Activated T-cell treated with anti-CD3 and anti-CD28 coated beads, Interleukin-2, amount 50 U/mL, for 24 hours (primary cell): ENCODE measurements at regions not wholly inside any gene's neighbourhood (a gene's known extent, or its start where the extent isn't known, plus 50 kb on each side); places are given as distances from the start of the nearest gene placed in this dataset.

ENCODE experiments used
- DNase-seq: peaks from one replicate; pipeline ENCODE4 v3.0.0-alpha.2; 2020
- H3K27ac Mint-ChIP-seq: 2 replicates; pipeline ENCODE4 v1.8.0; 2020; ENCODE audit warnings: mild to moderate bottlenecking, mixed read lengths
- H3K27me3 Mint-ChIP-seq: 2 replicates; pipeline ENCODE4 v1.8.0; 2020; ENCODE audit warnings: mixed read lengths
- H3K36me3 Mint-ChIP-seq: 2 replicates; pipeline ENCODE4 v1.8.0; 2020; ENCODE audit warnings: low read depth, mixed read lengths
- H3K4me1 Mint-ChIP-seq: 2 replicates; pipeline ENCODE4 v1.8.0; 2020; ENCODE audit warnings: low read depth, mixed read lengths
- H3K4me3 Mint-ChIP-seq: 2 replicates; pipeline ENCODE4 v1.8.0; 2020; ENCODE audit warnings: mild to moderate bottlenecking, moderate library complexity, mixed read lengths
- H3K9me3 Mint-ChIP-seq: 2 replicates; pipeline ENCODE4 v1.8.0; 2020; ENCODE audit warnings: mixed read lengths

DNA sequence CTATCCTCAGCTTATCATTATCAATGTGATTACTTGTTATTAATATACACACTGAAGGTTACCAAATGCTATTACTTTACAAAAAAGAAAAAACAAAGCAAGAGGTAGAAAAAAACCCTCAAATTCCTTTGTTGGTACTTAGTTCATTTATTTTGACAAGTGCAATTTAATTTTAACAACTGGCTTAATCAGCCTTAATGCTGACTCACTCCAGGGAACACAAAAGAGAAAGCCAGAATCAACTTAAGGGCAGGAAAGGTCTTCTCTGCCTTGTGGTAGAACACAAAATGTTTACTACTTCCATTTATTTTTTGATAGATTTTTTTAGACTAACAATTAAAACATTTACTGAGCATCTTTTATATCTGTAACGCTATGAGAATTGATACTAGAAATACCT lies 417.1 kb downstream of the PCDH17 start:
- Mint-ChIP-seq H3K36me3 (no peaks in the 10 kb centered on the region), H3K9me3 (peaks cover 24% of the 10 kb centered on the region), H3K4me3 (no peak overlapping the region), H3K4me1 (no peaks in the 10 kb centered on the region), H3K27ac (no peak overlapping the region), H3K27me3 (no peaks in the 10 kb centered on the region)
- DNase-seq: no peak

DNA sequence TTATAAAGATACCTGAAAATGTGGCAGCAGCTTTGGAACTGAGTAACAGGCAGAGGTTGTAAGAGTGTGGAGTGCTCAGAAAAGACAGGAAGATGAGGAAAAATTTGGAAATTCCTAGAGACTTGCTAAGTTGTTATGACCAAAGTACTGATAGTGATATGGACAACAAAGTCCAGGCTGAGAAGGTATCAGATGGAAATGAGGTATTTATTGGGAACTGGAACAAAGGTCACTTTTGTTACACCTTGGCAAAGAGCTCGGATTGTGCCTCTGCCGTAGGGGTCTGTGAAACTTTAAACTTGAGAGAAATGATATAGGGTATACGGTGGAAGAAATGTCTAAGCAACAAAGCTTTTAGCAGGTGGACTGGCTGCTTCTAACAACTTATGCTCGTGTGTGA lies 419.9 kb downstream of the PCDH17 start:
- H3K4me3 Mint-ChIP-seq: no peak overlapping the region
- H3K9me3 Mint-ChIP-seq: peaks cover 22% of the 10 kb centered on the region
- no peaks in the 10 kb centered on the region for H3K36me3 Mint-ChIP-seq
- no peak for DNase-seq
- H3K4me1 Mint-ChIP-seq: no peaks in the 10 kb centered on the region
- H3K27ac Mint-ChIP-seq: no peak overlapping the region
- H3K27me3 Mint-ChIP-seq: no peaks in the 10 kb centered on the region

DNA sequence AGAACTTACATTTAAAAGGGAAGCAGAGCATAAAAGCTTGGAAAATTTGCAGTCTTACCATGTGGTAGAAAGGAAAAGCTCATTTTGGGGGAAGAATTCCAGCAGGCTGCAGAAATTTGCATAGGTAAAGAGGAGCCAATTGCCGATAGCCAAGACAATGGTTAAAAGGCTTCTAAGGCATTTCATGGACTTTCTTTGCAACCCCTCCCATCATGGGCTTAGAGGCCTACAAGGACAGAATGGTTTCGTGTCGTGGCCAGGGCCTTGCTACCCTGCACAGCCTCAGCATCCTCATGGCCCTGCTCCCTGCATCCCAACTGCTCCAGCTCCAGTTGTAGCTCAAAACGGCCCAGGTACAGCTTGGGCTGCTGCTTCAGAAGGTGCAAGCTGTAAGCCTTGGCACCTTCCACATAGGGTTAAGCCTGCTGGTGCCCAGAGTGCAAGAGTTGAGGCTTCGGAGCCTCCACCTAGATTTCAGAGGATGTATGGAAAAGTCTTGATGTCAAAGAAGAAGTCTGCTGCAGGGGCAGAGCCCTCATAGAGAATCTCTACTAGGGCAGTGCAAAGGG lies 420.3 kb downstream of the PCDH17 start:
- no peaks in the 10 kb centered on the region for H3K36me3 Mint-ChIP-seq
- no peak overlapping the region for H3K27ac Mint-ChIP-seq
- no peak for DNase-seq
- H3K4me3 Mint-ChIP-seq: no peak overlapping the region
- H3K27me3 Mint-ChIP-seq: no peaks in the 10 kb centered on the region
- no peaks in the 10 kb centered on the region for H3K4me1 Mint-ChIP-seq
- H3K9me3 Mint-ChIP-seq: peaks cover 21% of the 10 kb centered on the region

DNA sequence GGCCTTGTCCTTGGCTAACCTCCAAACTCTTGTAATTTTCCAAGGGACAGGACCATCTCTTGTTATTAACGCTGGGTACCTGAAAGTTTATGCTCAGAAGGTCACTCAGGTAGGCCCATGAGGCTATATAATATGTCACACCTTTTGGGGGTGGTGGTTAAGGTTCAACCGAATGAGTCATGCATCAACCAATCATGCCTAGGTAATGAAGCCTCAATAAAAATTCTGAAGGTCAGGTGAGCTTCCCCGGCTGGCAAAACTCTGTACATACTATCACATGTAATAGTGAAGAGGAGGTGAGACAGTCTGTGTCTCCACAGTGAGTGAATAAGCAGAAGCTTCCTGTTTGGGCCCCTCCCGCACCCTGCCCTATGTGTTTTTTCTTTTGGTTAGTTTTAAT lies 424.9 kb downstream of the PCDH17 start:
- Mint-ChIP-seq H3K27me3 (no peaks in the 10 kb centered on the region), H3K27ac (no peak overlapping the region), H3K9me3 (peaks cover 10% of the 10 kb centered on the region), H3K4me3 (no peak overlapping the region), H3K4me1 (no peaks in the 10 kb centered on the region), H3K36me3 (no peaks in the 10 kb centered on the region)
- no peak for DNase-seq

DNA sequence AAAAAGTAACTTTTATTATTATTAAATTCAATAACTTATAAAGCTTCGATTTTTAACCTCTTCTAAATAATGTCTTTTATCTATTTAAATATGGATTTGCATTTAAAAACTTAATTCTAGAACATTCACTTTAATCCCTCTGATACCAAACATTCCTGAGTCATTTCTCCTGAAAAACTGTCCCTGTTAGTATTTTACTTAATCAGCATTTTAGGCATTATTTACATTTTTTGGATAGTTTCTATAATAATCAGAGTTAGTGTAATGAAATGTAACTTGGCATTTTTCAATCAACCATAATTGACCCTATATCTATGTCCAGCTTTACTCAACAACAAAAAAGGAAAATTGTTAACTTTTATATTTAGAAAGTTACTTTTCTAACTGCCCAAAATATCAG lies 428.1 kb downstream of the PCDH17 start:
- H3K9me3 Mint-ChIP-seq: peaks cover 4% of the 10 kb centered on the region

DNA sequence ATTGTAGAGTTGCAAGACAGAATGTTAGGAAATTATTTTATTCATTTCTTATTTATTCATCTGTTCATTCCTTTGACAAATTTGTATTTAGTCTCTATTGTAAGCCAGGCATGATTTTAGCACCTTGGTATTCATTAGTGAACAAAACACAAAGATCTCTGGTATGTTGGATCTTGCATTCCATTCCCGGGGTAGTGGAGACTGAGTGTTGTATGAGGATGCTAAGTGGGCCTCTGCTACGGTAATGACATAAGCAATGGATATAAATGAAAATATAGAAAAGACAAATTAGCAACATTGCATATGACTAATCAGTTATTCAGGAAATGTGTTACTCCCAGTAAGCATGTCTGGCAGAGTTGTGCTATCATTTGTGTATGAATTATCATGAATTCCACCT lies 449.3 kb downstream of the PCDH17 start:
- H3K9me3 Mint-ChIP-seq: peaks cover 14% of the 10 kb centered on the region
- H3K27ac Mint-ChIP-seq: no peak overlapping the region
- no peaks in the 10 kb centered on the region for H3K36me3 Mint-ChIP-seq
- DNase-seq: no peak
- H3K27me3 Mint-ChIP-seq: no peaks in the 10 kb centered on the region
- H3K4me1 Mint-ChIP-seq: no peaks in the 10 kb centered on the region
- H3K4me3 Mint-ChIP-seq: no peak overlapping the region

More for the DNA sequence above, 428.1 kb downstream of the PCDH17 start:
- Mint-ChIP-seq H3K4me1 (no peaks in the 10 kb centered on the region), H3K4me3 (no peak overlapping the region), H3K27me3 (no peaks in the 10 kb centered on the region), H3K27ac (no peak overlapping the region), H3K36me3 (no peaks in the 10 kb centered on the region)
- no peak for DNase-seq

DNA sequence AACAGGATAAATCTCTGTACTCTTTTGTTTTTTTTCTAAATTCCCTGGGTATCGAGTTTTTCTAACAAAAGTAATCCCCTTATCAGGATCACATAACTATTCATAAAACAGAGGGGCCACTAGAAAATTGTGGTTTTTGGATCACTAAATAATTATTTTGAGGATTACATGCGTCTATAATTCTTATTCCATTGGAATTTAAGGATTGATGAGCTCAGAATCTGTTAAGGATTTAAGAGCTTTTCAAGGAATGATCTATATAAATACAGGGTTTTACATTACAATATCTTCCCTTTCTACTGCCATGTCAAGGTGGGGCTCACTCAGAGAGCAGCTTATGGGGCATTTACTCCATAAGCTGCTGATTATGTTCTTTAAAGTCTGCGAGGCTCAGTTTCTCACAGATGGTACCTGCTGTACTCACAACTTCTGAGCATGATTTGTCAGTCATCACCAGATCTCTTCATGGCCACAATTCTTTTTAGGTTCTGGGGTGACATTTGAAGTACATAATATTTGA lies 449.8 kb downstream of the PCDH17 start:
- H3K4me3 Mint-ChIP-seq: no peak overlapping the region
- no peak overlapping the region for H3K27ac Mint-ChIP-seq
- no peaks in the 10 kb centered on the region for H3K36me3 Mint-ChIP-seq
- no peaks in the 10 kb centered on the region for H3K27me3 Mint-ChIP-seq
- no peak for DNase-seq
- no peaks in the 10 kb centered on the region for H3K4me1 Mint-ChIP-seq
- H3K9me3 Mint-ChIP-seq: peaks cover 10% of the 10 kb centered on the region

DNA sequence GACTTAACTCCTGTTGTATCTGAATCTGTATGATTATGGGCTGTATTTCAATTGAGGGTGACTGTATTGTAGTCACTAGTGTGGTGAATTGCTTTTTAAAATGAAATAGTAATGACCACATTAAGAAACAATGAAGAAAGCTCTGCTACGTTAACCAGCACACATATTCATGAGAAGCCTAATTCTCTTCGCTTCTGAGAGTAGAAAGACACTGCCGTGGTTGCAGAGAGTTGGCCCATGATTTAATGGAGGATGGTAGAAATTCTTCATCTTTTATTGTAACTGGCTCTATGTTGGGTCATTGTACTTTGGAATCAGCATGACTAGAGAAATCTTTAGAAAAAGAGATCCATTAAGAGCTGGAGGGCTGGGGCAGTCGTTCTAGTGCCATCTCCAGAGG lies 451.5 kb downstream of the PCDH17 start:
- no peaks in the 10 kb centered on the region for H3K27me3 Mint-ChIP-seq
- no peaks in the 10 kb centered on the region for H3K4me1 Mint-ChIP-seq
- H3K27ac Mint-ChIP-seq: no peak overlapping the region
- H3K36me3 Mint-ChIP-seq: no peaks in the 10 kb centered on the region
- DNase-seq: no peak
- H3K4me3 Mint-ChIP-seq: no peak overlapping the region
- H3K9me3 Mint-ChIP-seq: peaks cover 13% of the 10 kb centered on the region

DNA sequence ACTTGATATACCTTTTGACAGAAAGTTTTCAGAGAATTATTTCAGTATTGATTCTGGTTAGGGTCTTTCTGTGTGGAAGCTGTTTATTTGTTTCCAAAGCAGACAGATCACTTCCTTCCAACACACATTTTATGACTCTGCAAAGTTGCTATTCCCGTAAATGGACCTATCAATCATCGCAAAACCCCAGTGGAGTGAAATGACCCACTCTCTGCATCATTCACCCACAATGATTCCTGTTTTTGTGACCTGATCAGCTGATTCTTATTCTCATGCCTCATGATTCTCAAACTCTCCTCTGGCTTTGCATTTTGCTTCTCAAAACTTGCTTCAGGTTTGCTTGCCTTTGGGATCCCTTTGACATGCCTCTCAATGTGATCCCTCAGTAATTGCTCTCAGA lies 453.7 kb downstream of the PCDH17 start:
- Mint-ChIP-seq H3K9me3 (peaks cover 8% of the 10 kb centered on the region), H3K27me3 (no peaks in the 10 kb centered on the region), H3K4me3 (no peak overlapping the region), H3K36me3 (no peaks in the 10 kb centered on the region), H3K4me1 (no peaks in the 10 kb centered on the region), H3K27ac (no peak overlapping the region)
- DNase-seq: no peak

DNA sequence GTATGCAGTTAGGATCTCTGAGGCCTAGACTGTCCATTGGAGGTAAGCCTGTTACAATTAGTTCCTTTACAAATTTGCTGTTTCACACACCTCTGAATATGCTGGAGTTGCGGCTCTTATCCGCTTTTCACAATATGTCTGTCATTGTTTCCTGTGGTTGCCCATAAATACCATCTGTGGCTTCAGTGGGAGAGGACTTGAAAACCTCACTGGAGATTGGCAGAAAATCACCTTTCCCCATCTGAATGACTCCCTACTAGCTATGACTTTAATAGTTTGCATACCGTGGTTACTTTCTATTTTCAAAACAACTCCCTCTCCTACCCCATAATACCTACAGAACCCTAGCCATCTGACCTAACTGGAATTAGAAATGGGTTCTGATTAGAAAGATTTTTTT lies 454.3 kb downstream of the PCDH17 start:
- no peak for DNase-seq
- Mint-ChIP-seq H3K27ac (no peak overlapping the region), H3K27me3 (no peaks in the 10 kb centered on the region), H3K9me3 (peaks cover 8% of the 10 kb centered on the region), H3K4me3 (no peak overlapping the region), H3K36me3 (no peaks in the 10 kb centered on the region), H3K4me1 (no peaks in the 10 kb centered on the region)

DNA sequence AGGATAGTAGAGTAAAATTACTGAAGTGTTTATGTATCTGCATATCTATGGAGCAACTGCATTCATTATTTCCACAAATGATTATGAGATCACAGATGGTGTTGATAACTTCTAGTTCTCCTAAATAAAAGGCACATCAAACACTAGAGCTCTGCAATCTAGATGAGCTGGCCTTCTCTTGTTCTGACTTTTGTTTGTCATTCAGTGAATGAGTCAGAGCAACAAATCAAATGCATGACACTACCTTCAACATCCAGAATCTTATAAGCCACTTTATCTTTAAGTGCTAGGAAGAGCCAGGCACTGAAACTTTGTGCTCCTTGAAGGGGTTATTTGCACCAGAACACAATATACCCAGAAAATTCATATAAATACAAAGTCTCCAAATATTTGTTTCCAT lies 456.0 kb downstream of the PCDH17 start:
- H3K9me3 Mint-ChIP-seq: peaks cover 8% of the 10 kb centered on the region
- H3K36me3 Mint-ChIP-seq: no peaks in the 10 kb centered on the region
- no peaks in the 10 kb centered on the region for H3K4me1 Mint-ChIP-seq
- DNase-seq: no peak
- H3K27ac Mint-ChIP-seq: no peak overlapping the region
- H3K27me3 Mint-ChIP-seq: no peaks in the 10 kb centered on the region
- no peak overlapping the region for H3K4me3 Mint-ChIP-seq

DNA sequence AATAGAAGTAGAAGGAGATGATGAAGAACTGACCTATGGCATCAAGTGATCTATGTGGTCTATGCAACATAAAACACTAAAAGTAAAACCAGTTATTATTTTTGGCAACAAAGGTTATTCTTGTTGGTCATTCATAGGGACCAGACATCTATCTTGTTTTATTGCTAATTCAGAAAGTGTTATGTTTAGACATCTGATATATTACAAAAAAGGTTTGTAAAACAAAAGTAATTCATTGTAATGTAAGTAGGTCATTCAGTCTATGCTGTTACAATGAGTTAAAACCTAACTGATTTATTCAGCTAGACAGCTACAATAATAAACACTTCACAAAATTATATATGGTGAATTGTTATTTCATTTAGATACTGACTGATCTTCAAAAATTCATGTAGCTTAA lies 461.9 kb downstream of the PCDH17 start:
- no peak for DNase-seq
- Mint-ChIP-seq H3K4me3 (no peak overlapping the region), H3K9me3 (no peaks in the 10 kb centered on the region), H3K27me3 (no peaks in the 10 kb centered on the region), H3K36me3 (no peaks in the 10 kb centered on the region), H3K4me1 (no peaks in the 10 kb centered on the region), H3K27ac (no peak overlapping the region)

DNA sequence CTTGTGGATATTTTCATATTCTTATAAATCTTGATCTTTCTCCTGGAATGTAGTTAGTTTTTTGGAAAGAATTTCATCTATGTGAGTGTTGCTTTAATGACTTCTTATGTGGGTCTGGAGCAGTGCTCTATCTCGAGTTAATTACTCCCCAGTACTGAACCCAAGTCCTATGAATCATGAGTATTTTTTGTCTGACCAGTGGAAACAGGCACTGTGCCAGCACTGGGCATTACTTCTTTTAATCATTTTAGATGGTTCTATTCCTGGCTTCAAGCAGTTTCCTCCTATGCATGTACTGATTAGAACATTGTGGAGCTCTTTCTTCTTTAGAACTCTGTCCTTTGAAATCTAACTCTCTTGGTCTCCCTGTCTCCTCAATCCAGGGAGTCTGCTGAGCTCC lies 466.3 kb downstream of the PCDH17 start:
- H3K4me3 Mint-ChIP-seq: no peak overlapping the region
- no peaks in the 10 kb centered on the region for H3K36me3 Mint-ChIP-seq
- no peak overlapping the region for H3K27ac Mint-ChIP-seq
- H3K27me3 Mint-ChIP-seq: no peaks in the 10 kb centered on the region
- no peak for DNase-seq
- H3K9me3 Mint-ChIP-seq: no peaks in the 10 kb centered on the region
- H3K4me1 Mint-ChIP-seq: no peaks in the 10 kb centered on the region

DNA sequence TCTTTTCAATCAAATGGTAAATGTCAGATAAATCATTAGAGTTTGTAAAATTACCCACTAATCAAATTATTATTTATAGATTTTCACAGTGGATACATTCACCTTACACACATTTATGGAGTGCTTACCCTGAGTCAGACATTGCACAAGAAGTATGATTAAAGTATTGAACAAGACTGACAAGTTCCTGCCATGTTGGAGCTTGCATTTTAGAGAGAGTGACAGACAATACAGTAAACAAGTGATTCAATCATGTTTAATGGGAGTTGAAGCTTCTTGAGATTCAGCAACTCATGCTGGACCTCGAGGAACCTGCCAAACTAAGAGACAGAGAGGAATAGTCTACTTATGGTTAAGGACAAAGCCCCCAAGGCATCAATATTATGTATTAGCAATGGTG lies 487.8 kb downstream of the PCDH17 start:
- Mint-ChIP-seq H3K27me3 (no peaks in the 10 kb centered on the region), H3K4me1 (no peaks in the 10 kb centered on the region), H3K4me3 (no peak overlapping the region), H3K27ac (no peak overlapping the region), H3K9me3 (peaks cover 11% of the 10 kb centered on the region), H3K36me3 (no peaks in the 10 kb centered on the region)
- DNase-seq: no peak

DNA sequence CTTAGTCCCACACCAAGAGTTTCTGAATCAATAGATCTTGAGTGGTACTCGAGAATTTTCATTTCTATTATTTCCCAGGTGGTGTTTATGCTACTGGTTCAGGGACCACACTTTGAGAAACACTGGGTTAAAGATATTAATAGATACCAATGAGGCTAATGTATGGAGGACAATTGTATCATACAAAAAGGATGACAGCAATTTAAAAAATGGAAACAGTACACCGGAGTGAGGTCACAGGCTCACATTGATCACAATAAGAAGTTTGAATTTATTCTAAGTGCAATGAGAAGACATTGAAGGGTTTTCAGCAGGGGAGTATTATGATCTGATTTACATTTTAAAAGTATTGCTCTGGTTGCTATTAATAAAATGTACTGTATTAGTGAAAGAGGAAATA lies 488.3 kb downstream of the PCDH17 start:
- H3K36me3 Mint-ChIP-seq: no peaks in the 10 kb centered on the region
- H3K4me3 Mint-ChIP-seq: no peak overlapping the region
- H3K4me1 Mint-ChIP-seq: no peaks in the 10 kb centered on the region
- DNase-seq: no peak
- peaks cover 11% of the 10 kb centered on the region for H3K9me3 Mint-ChIP-seq
- no peak overlapping the region for H3K27ac Mint-ChIP-seq
- H3K27me3 Mint-ChIP-seq: no peaks in the 10 kb centered on the region

DNA sequence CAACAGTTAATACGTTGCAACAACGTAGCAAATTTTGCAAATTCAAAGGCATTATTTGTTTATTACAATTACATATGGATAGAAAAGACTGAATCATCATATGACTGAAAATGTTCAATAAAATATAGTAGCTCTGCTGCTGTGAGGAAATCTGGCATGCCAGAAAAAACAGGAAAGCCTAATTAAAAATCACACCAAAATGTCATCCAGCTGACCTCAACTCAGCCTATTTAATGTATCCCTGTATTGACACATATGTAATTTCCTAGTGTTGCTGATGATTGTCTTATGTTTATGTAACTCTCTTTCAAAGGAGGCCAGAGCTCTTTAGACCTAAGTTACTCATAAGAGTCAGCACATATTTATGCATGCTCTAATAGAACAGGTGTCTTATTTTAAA lies 495.0 kb downstream of the PCDH17 start:
- Mint-ChIP-seq H3K27ac (no peak overlapping the region), H3K4me1 (no peaks in the 10 kb centered on the region), H3K4me3 (no peak overlapping the region), H3K27me3 (no peaks in the 10 kb centered on the region), H3K36me3 (no peaks in the 10 kb centered on the region), H3K9me3 (peaks cover 30% of the 10 kb centered on the region)
- DNase-seq: no peak
